Muscle of leg (tissue), 3 donors: ENCODE measurements at regions not wholly inside any gene's neighbourhood (a gene's known extent, or its start where the extent isn't known, plus 50 kb on each side); places are given as distances from the start of the nearest gene placed in this dataset.
A peak's percentile ranks its signal among the peaks of the same experiment; 100 is the strongest.

Source experiments
- DNase-seq: peaks from one replicate; pipeline ENCODE4 v3.0.0; 2013
- H3K27ac ChIP-seq: one replicate; pipeline ENCODE4 v1.5.1; 2013; ENCODE audit warnings: mild to moderate bottlenecking, low read length, control low read depth
- H3K27me3 ChIP-seq: one replicate; pipeline ENCODE4 v1.6.1; 2013; ENCODE audit warnings: low read length; ENCODE audit not compliant: control insufficient read depth, insufficient read depth
- H3K36me3 ChIP-seq: one replicate; pipeline ENCODE4 v1.6.1; 2013; ENCODE audit warnings: low read length; ENCODE audit not compliant: control insufficient read depth, insufficient read depth
- H3K4me1 ChIP-seq: one replicate; pipeline ENCODE4 v1.6.1; 2013; ENCODE audit warnings: low read length; ENCODE audit not compliant: control insufficient read depth, insufficient read depth
- H3K4me3 ChIP-seq: one replicate; pipeline ENCODE4 v1.5.1; 2013; ENCODE audit warnings: low read length, control low read depth
- H3K9me3 ChIP-seq: replicated peaks from 2 replicates; pipeline ENCODE4 v1.6.1; 2013; ENCODE audit warnings: low read depth, low read length; ENCODE audit not compliant: control insufficient read depth
- WGBS: methylation state at CpG from one replicate; pipeline ENCODE4 v1.1.5; 2013; ENCODE audit warnings: missing lambda C conversion rate; ENCODE audit not compliant: insufficient coverage; 5-methylcytosine and 5-hydroxymethylcytosine counted together

DNA sequence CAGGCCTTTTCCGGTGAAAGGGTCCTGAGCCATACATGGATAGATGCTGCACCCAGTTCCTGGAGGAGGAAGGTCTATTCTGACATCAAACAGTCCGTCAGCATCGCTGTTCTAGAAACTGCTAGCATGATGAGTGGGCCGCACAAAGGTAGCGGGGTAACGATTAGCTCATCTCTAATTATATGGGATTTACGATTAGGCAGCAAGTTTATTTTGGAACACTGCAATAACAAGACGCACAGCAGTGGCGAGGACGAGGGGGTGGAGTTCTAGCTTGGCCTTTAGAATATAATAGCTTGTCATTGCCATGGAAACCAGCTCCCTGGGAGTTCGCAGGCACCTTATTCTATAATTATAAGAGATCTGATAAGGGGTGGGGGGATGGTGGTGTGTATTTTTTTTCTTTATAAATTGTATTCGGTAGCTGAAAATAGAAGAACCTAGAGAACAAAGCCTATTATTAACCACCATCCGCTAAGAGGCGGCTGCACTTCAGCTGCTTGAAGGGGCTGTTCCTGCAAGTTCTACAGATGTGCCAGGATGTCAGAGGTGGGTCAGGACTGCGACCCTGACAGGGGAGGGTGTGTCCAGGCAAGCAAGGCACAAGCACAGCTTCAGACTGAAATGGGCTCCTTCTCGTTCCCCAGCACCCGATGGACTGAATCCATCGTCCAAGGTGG lies 311.0 kb downstream of the AGTPBP1 start:
- Histone ChIP-seq H3K27me3 (no peaks in the 10 kb centered on the region), H3K4me3 (no peak overlapping the region), H3K9me3 (no peaks in the 10 kb centered on the region), H3K36me3 (no peaks in the 10 kb centered on the region), H3K27ac (peak overlapping the region; percentile 23), H3K4me1 (peaks cover 7% of the 10 kb centered on the region)
- 63% methylated on average over 12 of the region's 18 CpGs for WGBS
- DNase-seq, result peak; percentile 38

DNA sequence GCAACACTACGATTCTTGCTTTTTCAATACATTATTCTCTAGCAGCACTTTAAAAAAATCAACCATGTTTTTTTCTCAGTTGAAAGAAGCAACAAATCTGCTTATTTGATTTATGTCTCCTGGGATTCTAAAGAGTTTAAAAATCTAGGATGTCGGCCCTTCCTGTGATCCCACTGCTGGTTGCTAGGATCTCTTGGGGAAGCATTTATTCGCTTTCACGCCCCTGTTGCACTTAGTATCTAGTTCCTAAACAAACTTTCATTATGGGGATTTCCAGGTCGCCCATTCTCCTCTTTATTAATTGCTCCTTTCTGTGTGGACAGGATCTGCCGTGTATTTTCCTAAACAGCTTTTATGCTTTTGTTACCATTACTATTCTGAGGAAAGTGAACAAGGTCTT lies 313.5 kb downstream of the AGTPBP1 start:
- no CpG with 5 or more reads among the region's 6 CpGs for WGBS
- Histone ChIP-seq H3K36me3 (no peaks in the 10 kb centered on the region), H3K27me3 (no peaks in the 10 kb centered on the region), H3K4me1 (peaks cover 11% of the 10 kb centered on the region), H3K27ac (no peak overlapping the region), H3K9me3 (no peaks in the 10 kb centered on the region), H3K4me3 (no peak overlapping the region)
- DNase-seq, result no peak

DNA sequence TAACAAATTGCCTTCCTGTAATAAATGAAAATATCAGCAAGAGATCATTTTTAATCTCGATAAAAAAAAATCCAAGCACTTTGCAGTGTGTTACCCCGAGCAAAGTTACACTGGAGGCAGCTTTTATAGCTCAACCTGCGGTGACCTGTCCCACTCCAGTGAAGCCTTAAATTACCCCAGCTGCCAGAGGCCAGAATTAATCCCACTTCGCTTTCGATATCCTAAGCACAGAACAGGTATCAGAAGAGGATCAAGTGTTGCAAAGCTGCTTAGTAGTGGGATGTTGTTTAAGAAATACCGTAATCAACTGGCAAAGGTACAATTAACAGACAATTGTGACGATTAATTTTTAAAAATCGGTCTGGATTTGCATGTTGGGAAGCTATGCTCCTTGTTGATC lies 314.0 kb downstream of the AGTPBP1 start:
- WGBS, result 73% methylated on average over 2 of the region's 8 CpGs
- Histone ChIP-seq H3K4me3 (no peak overlapping the region), H3K27ac (no peak overlapping the region), H3K27me3 (no peaks in the 10 kb centered on the region), H3K9me3 (no peaks in the 10 kb centered on the region), H3K4me1 (peaks cover 11% of the 10 kb centered on the region), H3K36me3 (no peaks in the 10 kb centered on the region)
- no peak for DNase-seq

DNA sequence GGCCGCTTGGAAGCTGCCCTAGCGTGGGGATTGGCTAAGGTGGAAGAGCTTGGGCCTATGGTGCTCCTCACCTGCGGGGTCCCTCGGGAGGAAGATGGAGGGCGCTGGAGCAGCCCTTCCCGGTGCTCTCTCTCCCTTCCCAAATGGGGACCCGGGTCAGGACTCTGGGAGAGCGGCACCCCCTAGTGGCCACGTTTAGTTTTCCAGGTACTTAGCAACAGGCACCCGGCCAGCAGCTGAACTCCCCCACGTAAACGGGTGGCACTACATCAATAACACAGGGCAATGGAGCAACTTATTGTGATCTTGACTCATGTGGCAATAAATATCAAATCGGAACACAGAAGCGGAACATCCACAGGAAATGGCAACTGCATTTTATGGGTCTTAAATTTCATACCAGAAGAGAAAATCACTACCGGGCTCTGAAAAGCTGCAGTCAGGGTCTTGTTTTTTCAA lies 316.6 kb downstream of the AGTPBP1 start:
- Histone ChIP-seq H3K4me3 (no peak overlapping the region), H3K36me3 (no peaks in the 10 kb centered on the region), H3K4me1 (peaks cover 12% of the 10 kb centered on the region), H3K27ac (no peak overlapping the region), H3K27me3 (peaks cover 2% of the 10 kb centered on the region), H3K9me3 (no peaks in the 10 kb centered on the region)
- DNase-seq, result peak; percentile 57
- 16% methylated on average over 9 of the region's 15 CpGs for WGBS

DNA sequence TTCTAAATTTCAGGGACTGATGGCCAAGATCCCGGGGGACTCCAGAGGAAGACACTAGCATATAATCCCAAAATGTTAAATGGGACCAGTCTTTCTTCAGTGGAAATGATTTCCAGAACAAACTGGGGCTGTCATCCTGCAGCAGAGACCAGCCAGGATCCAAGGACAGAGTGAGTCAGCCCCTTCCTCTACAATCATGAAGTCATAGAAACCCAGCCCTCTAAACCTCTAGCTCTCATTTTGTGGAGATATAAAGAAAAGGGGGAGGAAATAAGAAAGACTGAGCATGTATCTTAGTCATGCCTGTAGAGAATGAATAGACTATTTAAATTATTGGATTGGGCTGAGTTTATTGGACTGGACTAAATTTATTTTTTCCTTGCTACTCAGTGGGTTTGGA lies 318.3 kb downstream of the AGTPBP1 start:
- Histone ChIP-seq H3K27me3 (peaks cover 2% of the 10 kb centered on the region), H3K9me3 (no peaks in the 10 kb centered on the region), H3K27ac (no peak overlapping the region), H3K4me3 (no peak overlapping the region), H3K36me3 (no peaks in the 10 kb centered on the region), H3K4me1 (peaks cover 17% of the 10 kb centered on the region)
- WGBS, result 86% methylated on average over 1 of the region's 1 CpG
- DNase-seq, result no peak

DNA sequence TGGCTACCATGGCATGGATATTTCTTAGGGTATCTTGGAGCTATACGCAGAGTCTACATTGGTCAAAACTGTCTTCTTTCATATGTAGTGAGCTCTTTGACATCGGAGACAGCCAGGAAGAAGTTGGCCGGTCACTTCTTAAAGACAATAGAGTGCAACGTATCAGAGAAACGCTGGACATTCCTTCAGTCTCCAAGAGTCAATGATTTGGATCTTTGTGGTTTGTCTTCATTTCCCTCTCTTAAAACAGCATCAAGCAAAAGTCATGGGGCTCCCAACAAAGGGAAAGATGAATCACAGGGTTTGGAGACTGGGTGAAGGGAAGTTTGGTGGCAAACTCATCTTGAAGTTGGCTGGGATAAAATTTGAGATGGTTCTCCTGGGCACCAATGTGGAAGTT lies 320.1 kb downstream of the AGTPBP1 start:
- no peak overlapping the region for H3K4me3 ChIP-seq
- H3K27me3 ChIP-seq, result peaks cover 2% of the 10 kb centered on the region
- DNase-seq, result no peak
- H3K9me3 ChIP-seq, result no peaks in the 10 kb centered on the region
- peaks cover 17% of the 10 kb centered on the region for H3K4me1 ChIP-seq
- no peak overlapping the region for H3K27ac ChIP-seq
- WGBS, result 100% methylated on average over 1 of the region's 5 CpGs
- no peaks in the 10 kb centered on the region for H3K36me3 ChIP-seq

DNA sequence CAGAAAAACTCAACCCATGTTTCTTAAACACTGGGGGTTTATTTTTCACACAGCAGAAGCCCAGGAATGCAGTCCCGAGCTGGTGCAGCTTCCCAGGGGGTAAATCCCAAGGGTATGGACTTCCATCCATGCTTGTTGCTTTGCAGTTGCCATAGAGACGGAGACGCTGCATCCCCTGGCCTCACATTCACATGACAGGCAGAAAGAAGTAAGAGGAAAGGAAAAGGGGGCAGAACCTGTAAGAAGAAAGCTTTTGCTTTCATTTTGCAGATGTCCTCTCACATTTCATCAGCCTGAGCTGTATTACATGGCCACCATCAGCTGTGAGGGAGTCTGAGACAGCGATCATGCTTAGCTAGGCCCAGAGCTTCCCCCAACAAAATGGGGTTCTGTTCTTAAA lies 321.0 kb downstream of the AGTPBP1 start:
- peak; percentile 48 for DNase-seq
- no peaks in the 10 kb centered on the region for H3K36me3 ChIP-seq
- H3K9me3 ChIP-seq, result no peaks in the 10 kb centered on the region
- peaks cover 17% of the 10 kb centered on the region for H3K4me1 ChIP-seq
- WGBS, result 0% methylated on average over 1 of the region's 4 CpGs
- no peak overlapping the region for H3K4me3 ChIP-seq
- H3K27me3 ChIP-seq, result peaks cover 2% of the 10 kb centered on the region
- H3K27ac ChIP-seq, result no peak overlapping the region

DNA sequence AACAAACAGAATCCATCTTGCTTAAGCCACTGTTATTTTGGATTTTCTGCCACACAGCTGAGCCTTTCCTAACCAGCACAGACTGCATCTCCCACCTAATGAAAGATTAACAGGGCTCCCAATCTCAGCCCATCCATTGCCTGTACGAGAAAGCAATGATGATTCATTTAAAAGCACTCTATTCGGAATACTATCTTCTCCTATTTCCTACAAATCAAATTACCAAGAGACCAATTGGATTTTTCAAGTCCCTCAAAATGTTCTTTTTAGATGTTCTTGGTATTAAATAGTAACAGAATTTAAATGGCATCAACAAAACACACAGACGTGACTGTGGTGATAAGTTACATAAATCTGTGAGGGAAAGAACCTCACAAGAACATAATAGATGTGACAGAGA lies 324.1 kb downstream of the AGTPBP1 start:
- no peak for DNase-seq
- H3K27ac ChIP-seq, result no peak overlapping the region
- H3K36me3 ChIP-seq, result no peaks in the 10 kb centered on the region
- peaks cover 13% of the 10 kb centered on the region for H3K4me1 ChIP-seq
- H3K9me3 ChIP-seq, result no peaks in the 10 kb centered on the region
- no CpG with 5 or more reads among the region's 3 CpGs for WGBS
- no peak overlapping the region for H3K4me3 ChIP-seq
- peaks cover 1% of the 10 kb centered on the region for H3K27me3 ChIP-seq

DNA sequence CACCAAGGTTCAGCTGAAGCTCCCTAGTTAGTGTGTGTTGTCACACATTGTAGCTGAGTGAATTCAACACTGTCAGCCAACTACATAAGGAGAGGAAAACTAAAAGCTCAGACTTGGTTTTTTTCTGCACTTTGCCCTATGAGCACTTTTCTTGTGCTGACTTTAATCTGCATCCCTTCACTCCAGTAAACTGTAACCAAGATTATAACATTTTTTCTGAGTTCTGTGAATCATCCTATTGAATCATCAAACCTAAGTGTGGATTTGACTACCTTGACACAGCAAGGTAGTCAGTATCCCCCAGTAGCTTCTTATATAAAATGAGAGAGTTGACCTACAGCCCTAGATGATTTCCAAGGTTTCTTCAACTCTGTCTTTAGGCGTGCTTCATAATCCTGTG lies 325.0 kb downstream of the AGTPBP1 start:
- Histone ChIP-seq H3K27me3 (no peaks in the 10 kb centered on the region), H3K27ac (no peak overlapping the region), H3K36me3 (no peaks in the 10 kb centered on the region), H3K4me3 (no peak overlapping the region), H3K4me1 (peaks cover 13% of the 10 kb centered on the region), H3K9me3 (no peaks in the 10 kb centered on the region)
- no CpG with 5 or more reads among the region's 1 CpG for WGBS
- DNase-seq, result no peak

DNA sequence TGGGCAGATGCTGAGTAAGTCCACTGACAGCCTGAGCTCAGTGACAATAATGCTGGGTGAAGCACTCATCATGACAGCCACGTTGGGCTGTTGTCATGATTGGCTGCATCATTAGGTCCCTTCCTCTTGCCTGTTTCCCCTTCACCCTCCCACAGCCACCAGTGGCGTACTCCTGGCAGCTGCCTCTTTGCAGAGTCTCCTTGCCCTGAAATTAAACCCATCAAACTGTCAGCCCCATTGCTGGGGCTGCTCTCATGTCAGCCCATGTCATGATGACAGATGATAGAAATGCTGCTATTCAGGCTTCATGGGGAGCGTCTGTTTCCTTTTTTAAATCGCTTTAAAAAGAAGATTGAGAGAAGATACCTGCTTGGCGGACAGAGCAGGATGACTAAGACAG lies 327.4 kb downstream of the AGTPBP1 start:
- Histone ChIP-seq H3K36me3 (no peaks in the 10 kb centered on the region), H3K4me3 (no peak overlapping the region), H3K9me3 (no peaks in the 10 kb centered on the region), H3K4me1 (peaks cover 3% of the 10 kb centered on the region), H3K27me3 (no peaks in the 10 kb centered on the region), H3K27ac (no peak overlapping the region)
- DNase-seq, result no peak
- 44% methylated on average over 5 of the region's 5 CpGs for WGBS

DNA sequence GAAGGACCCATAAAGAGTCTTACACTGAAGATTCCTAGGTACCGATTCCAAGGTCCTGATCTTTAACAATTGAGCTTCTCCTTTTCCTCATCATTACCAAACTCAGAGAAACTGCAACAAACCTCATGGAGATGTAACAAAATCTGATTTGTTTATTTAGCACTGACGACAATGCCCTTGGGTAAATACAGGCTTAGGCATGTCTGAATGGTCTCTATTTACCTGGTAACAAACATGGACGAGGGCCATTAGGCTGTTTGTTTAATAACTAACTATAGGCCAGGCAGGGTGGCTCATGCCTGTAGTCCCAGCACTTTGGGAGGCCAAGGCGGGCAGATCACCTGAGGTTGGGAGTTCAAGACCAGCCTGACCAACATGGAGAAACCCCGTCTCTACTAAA lies 333.3 kb downstream of the AGTPBP1 start:
- Histone ChIP-seq H3K27ac (no peak overlapping the region), H3K36me3 (no peaks in the 10 kb centered on the region), H3K27me3 (no peaks in the 10 kb centered on the region), H3K4me3 (no peak overlapping the region), H3K9me3 (no peaks in the 10 kb centered on the region), H3K4me1 (no peaks in the 10 kb centered on the region)
- DNase-seq, result no peak
- 80% methylated on average over 1 of the region's 5 CpGs for WGBS
